GM23338 (cell line): ENCODE measurements at regions not wholly inside any gene's neighbourhood (a gene's known extent, or its start where the extent isn't known, plus 50 kb on each side); places are given as distances from the start of the nearest gene placed in this dataset.

Source experiments
- ATAC-seq: fragments of 200-7000 bp; cut with Tn5 transposase; 3 replicates; pipeline ENCODE4 v1.9.1; 2020
- DNase-seq: peaks from one replicate; pipeline ENCODE4 v3.0.0-alpha.2; 2015; ENCODE audit warnings: low spot score
- H2AFZ ChIP-seq: fragments of 200-600 bp; sonication (generic); 2 replicates; pipeline ENCODE4 v1.8.0; 2016; ENCODE audit warnings: antibody characterized with exemption, mild to moderate bottlenecking, moderate library complexity
- H3F3A ChIP-seq: fragments of 200-600 bp; sonication (generic); replicated peaks from 2 replicates; pipeline ENCODE4 v1.8.0; 2017; ENCODE audit warnings: antibody characterized with exemption, mixed run types, low read depth
- H3K27ac ChIP-seq: fragments of 200-600 bp; sonication (generic); 2 replicates; pipeline ENCODE4 v1.6.1; 2016; ENCODE audit warnings: low read depth
- H3K27me3 ChIP-seq: fragments of 200-600 bp; sonication (generic); 2 replicates; pipeline ENCODE4 v1.8.0; 2016; ENCODE audit warnings: mild to moderate bottlenecking, mixed run types, moderate library complexity; ENCODE audit not compliant: insufficient read depth
- H3K36me3 ChIP-seq: fragments of 200-600 bp; sonication (generic); 2 replicates; pipeline ENCODE4 v1.8.0; 2016; ENCODE audit warnings: mild to moderate bottlenecking; ENCODE audit not compliant: insufficient read depth
- H3K4me1 ChIP-seq: fragments of 200-600 bp; sonication (generic); 2 replicates; pipeline ENCODE4 v1.8.0; 2016; ENCODE audit warnings: mild to moderate bottlenecking, moderate library complexity; ENCODE audit not compliant: insufficient read depth
- H3K4me2 ChIP-seq: fragments of 200-600 bp; sonication (generic); 2 replicates; pipeline ENCODE4 v1.7.1; 2017; ENCODE audit warnings: mixed run types
- H3K4me3 ChIP-seq: fragments of 200-600 bp; sonication (generic); 2 replicates; pipeline ENCODE4 v1.6.1; 2016; ENCODE audit warnings: mixed run types
- H3K79me2 ChIP-seq: fragments of 200-600 bp; sonication (generic); replicated peaks from 2 replicates; pipeline ENCODE4 v1.8.0; 2017; ENCODE audit warnings: mild to moderate bottlenecking; ENCODE audit not compliant: insufficient read depth
- H3K9me2 ChIP-seq: fragments of 200-600 bp; sonication (generic); 2 replicates; pipeline ENCODE4 v1.8.0; 2017; ENCODE audit not compliant: insufficient read depth
- H4K20me1 ChIP-seq: fragments of 200-600 bp; sonication (generic); replicated peaks from 2 replicates; pipeline ENCODE4 v1.8.0; 2017; ENCODE audit warnings: mild to moderate bottlenecking; ENCODE audit not compliant: insufficient read depth
- H3K27ac Mint-ChIP-seq: 2 replicates; pipeline ENCODE4 v1.8.0; 2020; ENCODE audit warnings: inconsistent platforms, mild to moderate bottlenecking, moderate library complexity, mixed read lengths
- H3K27me3 Mint-ChIP-seq: 3 replicates; pipeline ENCODE4 v1.8.0; 2022; ENCODE audit warnings: low read depth, mild to moderate bottlenecking, moderate library complexity, mixed read lengths, inconsistent platforms; ENCODE audit not compliant: insufficient read depth, poor library complexity
- H3K36me3 Mint-ChIP-seq: 3 replicates; pipeline ENCODE4 v1.8.0; 2021; ENCODE audit warnings: low read depth, mild to moderate bottlenecking, inconsistent platforms, moderate library complexity, mixed read lengths
- H3K4me1 Mint-ChIP-seq: 3 replicates; pipeline ENCODE4 v1.8.0; 2020; ENCODE audit warnings: mild to moderate bottlenecking, inconsistent platforms, mixed read lengths
- H3K4me3 Mint-ChIP-seq: 3 replicates; pipeline ENCODE4 v1.8.0; 2021; ENCODE audit warnings: moderate library complexity, mild to moderate bottlenecking, inconsistent platforms, mixed read lengths
- H3K9me3 Mint-ChIP-seq: 3 replicates; pipeline ENCODE4 v1.8.0; 2020; ENCODE audit warnings: moderate library complexity, mild to moderate bottlenecking, inconsistent platforms, mixed read lengths
- ETS1 ChIP-seq: IDR thresholded peaks from 2 replicates; pipeline ENCODE4 v1.6.1; 2016; ENCODE audit warnings: antibody characterized with exemption
- EZH2phosphoT487 ChIP-seq: fragments of 200-600 bp; sonication (generic); IDR thresholded peaks from one replicate; pipeline ENCODE4 v1.8.1; 2018; ENCODE audit warnings: antibody characterized with exemption; ENCODE audit not compliant: unreplicated experiment
- JUNB ChIP-seq: IDR thresholded peaks from one replicate; pipeline ENCODE4 v1.6.1; 2016; ENCODE audit warnings: antibody characterized with exemption; ENCODE audit not compliant: unreplicated experiment
- NANOG ChIP-seq: IDR thresholded peaks from 2 replicates; pipeline ENCODE4 v1.6.1; 2016; ENCODE audit warnings: antibody characterized with exemption, borderline replicate concordance
- REST ChIP-seq: IDR thresholded peaks from one replicate; pipeline ENCODE4 v1.6.1; 2018; ENCODE audit warnings: antibody characterized with exemption; ENCODE audit not compliant: unreplicated experiment
- ZNF114 ChIP-seq: fragments of 250-450 bp; sonication (Bioruptor Pico); IDR thresholded peaks from 2 replicates; pipeline ENCODE4 v1.5.0; 2020; ENCODE audit warnings: mild to moderate bottlenecking, moderate library complexity
- ZNF462 ChIP-seq: fragments of 250-450 bp; sonication (Bioruptor Pico); IDR thresholded peaks from 2 replicates; pipeline ENCODE4 v1.5.0; 2020; ENCODE audit warnings: mild to moderate bottlenecking, moderate library complexity
- TF ChIP-seq, protein P1 (sequence below), 2 experiments: fragments of 200-600 bp in 1 of 2; sonication (generic) in 1 of 2; conservative IDR thresholded peaks; 2 replicates each; pipeline versions ENCODE4 v1.5.1 to v1.6.1; 2016 to 2017; ENCODE audit warnings: antibody characterized with exemption in 2 of 2, low read depth in 2 of 2, mild to moderate bottlenecking in 2 of 2, moderate library complexity in 1 of 2

DNA sequence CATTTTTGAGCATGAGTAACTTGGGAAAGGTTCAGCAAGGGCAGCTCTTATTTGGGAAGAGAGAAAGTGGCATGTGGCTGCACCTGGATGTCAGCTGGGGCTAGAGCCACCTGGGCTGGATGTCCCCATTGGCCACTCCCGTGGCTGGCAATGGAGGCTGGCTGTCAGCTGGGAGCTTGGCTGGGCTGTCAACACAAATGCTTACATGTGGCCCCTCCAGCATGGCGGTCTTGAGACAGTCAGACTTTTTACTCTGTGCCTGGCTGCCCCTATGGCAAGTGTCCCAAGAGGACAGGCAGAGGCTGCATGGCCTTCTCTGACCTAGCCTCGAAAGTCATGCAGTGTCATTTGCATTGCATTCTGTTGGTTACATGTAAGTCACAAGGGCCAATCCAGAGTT lies 99.6 kb downstream of the FAM53A start:
- H3K4me2 ChIP-seq = no peak overlapping the region
- H3K9me3 Mint-ChIP-seq = peaks cover 10% of the 10 kb centered on the region
- DNase-seq (no peak), ATAC-seq (no peak)
- no peak overlapping the region for H3K27ac ChIP-seq
- H4K20me1 ChIP-seq = no peaks in the 10 kb centered on the region
- TF ChIP-seq JUNB = no peak
- no peak for TF ChIP-seq ZNF114
- no peak for TF ChIP-seq ETS1
- TF ChIP-seq REST = no peak
- H3K27me3 ChIP-seq = no peaks in the 10 kb centered on the region
- peaks cover 6% of the 10 kb centered on the region; the same call in 1 of the 2 replicates for H3F3A ChIP-seq
- H3K36me3 ChIP-seq = no peaks in the 10 kb centered on the region
- H3K4me3 ChIP-seq = no peak overlapping the region
- H3K79me2 ChIP-seq = no peaks in the 10 kb centered on the region
- no peak overlapping the region for H3K27ac Mint-ChIP-seq
- peaks cover 13% of the 10 kb centered on the region for H3K27me3 Mint-ChIP-seq
- H3K4me1 ChIP-seq = no peaks in the 10 kb centered on the region
- no peaks in the 10 kb centered on the region; the same call in 2 of the 3 replicates for H3K36me3 Mint-ChIP-seq
- H2AFZ ChIP-seq = no peak overlapping the region
- H3K9me2 ChIP-seq = no peaks in the 10 kb centered on the region
- H3K4me1 Mint-ChIP-seq = peaks cover 4% of the 10 kb centered on the region
- H3K4me3 Mint-ChIP-seq = no peak overlapping the region

GRCh38 chr4:1583859-1584258 lies 100.3 kb downstream of the FAM53A start:
- peaks cover 4% of the 10 kb centered on the region for H3K4me1 Mint-ChIP-seq
- TF ChIP-seq NANOG (no peak), ZNF462 (CRISPR knock-in tag) (no peak), EZH2phosphoT487 (no peak), ETS1 (no peak), ZNF114 (no peak)
- TF ChIP-seq, protein P1, sequence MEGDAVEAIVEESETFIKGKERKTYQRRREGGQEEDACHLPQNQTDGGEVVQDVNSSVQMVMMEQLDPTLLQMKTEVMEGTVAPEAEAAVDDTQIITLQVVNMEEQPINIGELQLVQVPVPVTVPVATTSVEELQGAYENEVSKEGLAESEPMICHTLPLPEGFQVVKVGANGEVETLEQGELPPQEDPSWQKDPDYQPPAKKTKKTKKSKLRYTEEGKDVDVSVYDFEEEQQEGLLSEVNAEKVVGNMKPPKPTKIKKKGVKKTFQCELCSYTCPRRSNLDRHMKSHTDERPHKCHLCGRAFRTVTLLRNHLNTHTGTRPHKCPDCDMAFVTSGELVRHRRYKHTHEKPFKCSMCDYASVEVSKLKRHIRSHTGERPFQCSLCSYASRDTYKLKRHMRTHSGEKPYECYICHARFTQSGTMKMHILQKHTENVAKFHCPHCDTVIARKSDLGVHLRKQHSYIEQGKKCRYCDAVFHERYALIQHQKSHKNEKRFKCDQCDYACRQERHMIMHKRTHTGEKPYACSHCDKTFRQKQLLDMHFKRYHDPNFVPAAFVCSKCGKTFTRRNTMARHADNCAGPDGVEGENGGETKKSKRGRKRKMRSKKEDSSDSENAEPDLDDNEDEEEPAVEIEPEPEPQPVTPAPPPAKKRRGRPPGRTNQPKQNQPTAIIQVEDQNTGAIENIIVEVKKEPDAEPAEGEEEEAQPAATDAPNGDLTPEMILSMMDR (conservative IDR thresholded peaks at IDR 0.05; ENCODE audit: low read depth in 2 of 2) = no peak

More at GRCh38 chr4:1583859-1584258, 100.3 kb downstream of the FAM53A start:
- Histone ChIP-seq H3K36me3 (no peaks in the 10 kb centered on the region), H3K27ac (no peak overlapping the region), H3K4me1 (no peaks in the 10 kb centered on the region), H3K27me3 (no peaks in the 10 kb centered on the region), H2AFZ (no peak overlapping the region), H3F3A (peaks cover 6% of the 10 kb centered on the region; the same call in 1 of the 2 replicates), H3K9me2 (no peaks in the 10 kb centered on the region), H3K4me2 (no peak overlapping the region), H4K20me1 (no peaks in the 10 kb centered on the region), H3K4me3 (no peak overlapping the region), H3K79me2 (no peaks in the 10 kb centered on the region)
- H3K4me3 Mint-ChIP-seq = no peak overlapping the region
- no peaks in the 10 kb centered on the region; the same call in 2 of the 3 replicates for H3K36me3 Mint-ChIP-seq
- DNase-seq (no peak), ATAC-seq (no peak)
- H3K27ac Mint-ChIP-seq = no peak overlapping the region
- peaks cover 8% of the 10 kb centered on the region for H3K9me3 Mint-ChIP-seq
- peaks cover 13% of the 10 kb centered on the region for H3K27me3 Mint-ChIP-seq
